ENCODE measurements at regions not wholly inside any gene's neighbourhood (a gene's known extent, or its start where the extent isn't known, plus 50 kb on each side); places are given as distances from the start of the nearest gene placed in this dataset.

GRCh38 chr5:163309914-163310313 lies 127.5 kb upstream of the CCNG1 start:
- Histone ChIP-seq H3K27me3 (ENCODE audit: control insufficient read depth, insufficient read depth, low read length) (no peaks in the 10 kb centered on the region), H2BK120ac (ENCODE audit: low read depth, low read length) (no peak overlapping the region), H4K5ac (ENCODE audit: low read depth, low read length) (no peak overlapping the region), H3K18ac (ENCODE audit: low read depth, low read length) (no peak overlapping the region), H3K4ac (ENCODE audit: low read depth, low read length) (no peak overlapping the region), H3K14ac (replicated peaks; ENCODE audit: low read depth, low read length) (no peak overlapping the region), H2BK15ac (ENCODE audit: low read depth, low read length) (no peak overlapping the region), H2BK20ac (ENCODE audit: low read depth, low read length) (no peak overlapping the region), H4K20me1 (ENCODE audit: insufficient read depth, low read length) (no peaks in the 10 kb centered on the region), H3K9me1 (ENCODE audit: insufficient read depth, low read length) (no peaks in the 10 kb centered on the region), H3K79me1 (ENCODE audit: low read depth in 1 of 2, low read length in 2 of 2) (no peaks in the 10 kb centered on the region), H3K9me3 (ENCODE audit: control insufficient read depth, insufficient read depth, low read length) (no peaks in the 10 kb centered on the region; the same call in 1 of the 2 replicates), H3K4me1 (ENCODE audit: control insufficient read depth, insufficient read depth, low read length) (no peaks in the 10 kb centered on the region), H3K36me3 (ENCODE audit: control insufficient read depth, insufficient read depth, low read length) (no peaks in the 10 kb centered on the region), H3K4me2 (ENCODE audit: low read depth, low read length) (no peak overlapping the region), H2AK5ac (ENCODE audit: low read depth, low read length) (no peak overlapping the region), H2AK9ac (replicated peaks; ENCODE audit: low read depth, low read length, poor library complexity) (no peak overlapping the region), H3K56ac (ENCODE audit: extremely low read depth, insufficient read depth, low read length) (no peak overlapping the region), H3K23ac (ENCODE audit: low read depth, low read length) (no peak overlapping the region), H3K27ac (ENCODE audit: insufficient read depth, low read length) (no peak overlapping the region), H3K4me3 (ENCODE audit: insufficient read depth, low read depth, low read length) (no peak overlapping the region), H2BK5ac (ENCODE audit: low read depth, low read length, poor library complexity, severe bottlenecking) (no peak overlapping the region), H4K91ac (ENCODE audit: insufficient read depth, low read depth, low read length) (no peak overlapping the region), H2AFZ (replicated peaks; ENCODE audit: low read length, poor library complexity) (no peak overlapping the region), H4K8ac (ENCODE audit: low read depth in 2 of 2, low read length in 2 of 2) (no peak overlapping the region), H3K9ac (ENCODE audit: low read depth, low read length) (no peak overlapping the region)
- TF ChIP-seq POLR2A (IDR thresholded peaks at IDR 0.05; ENCODE audit: low read depth, low read length) (no peak), BHLHE40 (IDR thresholded peaks at IDR 0.05; ENCODE audit: low read depth, low read length) (no peak), NFE2L2 (IDR thresholded peaks at IDR 0.05; ENCODE audit: low read depth, low read length) (no peak), MAFK (IDR thresholded peaks at IDR 0.05; ENCODE audit: low read depth, low read length) (no peak), MXI1 (IDR thresholded peaks at IDR 0.05; ENCODE audit: borderline replicate concordance, low read depth, low read length) (no peak), SMC3 (IDR thresholded peaks at IDR 0.05; ENCODE audit: low read depth, low read length) (no peak)
- TF ChIP-seq, protein P1, sequence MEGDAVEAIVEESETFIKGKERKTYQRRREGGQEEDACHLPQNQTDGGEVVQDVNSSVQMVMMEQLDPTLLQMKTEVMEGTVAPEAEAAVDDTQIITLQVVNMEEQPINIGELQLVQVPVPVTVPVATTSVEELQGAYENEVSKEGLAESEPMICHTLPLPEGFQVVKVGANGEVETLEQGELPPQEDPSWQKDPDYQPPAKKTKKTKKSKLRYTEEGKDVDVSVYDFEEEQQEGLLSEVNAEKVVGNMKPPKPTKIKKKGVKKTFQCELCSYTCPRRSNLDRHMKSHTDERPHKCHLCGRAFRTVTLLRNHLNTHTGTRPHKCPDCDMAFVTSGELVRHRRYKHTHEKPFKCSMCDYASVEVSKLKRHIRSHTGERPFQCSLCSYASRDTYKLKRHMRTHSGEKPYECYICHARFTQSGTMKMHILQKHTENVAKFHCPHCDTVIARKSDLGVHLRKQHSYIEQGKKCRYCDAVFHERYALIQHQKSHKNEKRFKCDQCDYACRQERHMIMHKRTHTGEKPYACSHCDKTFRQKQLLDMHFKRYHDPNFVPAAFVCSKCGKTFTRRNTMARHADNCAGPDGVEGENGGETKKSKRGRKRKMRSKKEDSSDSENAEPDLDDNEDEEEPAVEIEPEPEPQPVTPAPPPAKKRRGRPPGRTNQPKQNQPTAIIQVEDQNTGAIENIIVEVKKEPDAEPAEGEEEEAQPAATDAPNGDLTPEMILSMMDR (conservative IDR thresholded peaks at IDR 0.05; ENCODE audit: low read depth, low read length): no peak
- dilution Hi-C loops (cut with HindIII; ENCODE audit: low sequenced_read_pairs, unreplicated experiment): no loop called here
- POLR2A ChIA-PET (ENCODE audit: unreplicated experiment): no interaction called here
- ATAC-seq (ENCODE audit: low read depth): no peak
- CTCF ChIA-PET: interaction anchor here (0.6 to 0.7 kb wide), 2 partner anchors 1434 to 1973 kb away, joined by 3 to 8 read pairs; no protein-coding TSS in a partner anchor
- no TSS peak for BruUV-seq (replicated peaks)
- in situ Hi-C loops (cut with MboI; ENCODE audit: low sequenced_read_pairs): no loop called here
- DNase-seq: no peak
- WGBS, 2 experiments (ENCODE audit: extremely low coverage in 2 of 2, insufficient read length in 1 of 2): 33% methylated on average over 1 of the region's 2 CpGs; no CpG with 5 or more reads in 1 of the 2 experiments
- intact Hi-C loops (cut with micrococcal nuclease): no loop called here

Data from IMR-90 (cell line).